MG63 (cell line): ENCODE measurements at regions not wholly inside any gene's neighbourhood (a gene's known extent, or its start where the extent isn't known, plus 50 kb on each side); places are given as distances from the start of the nearest gene placed in this dataset.

Experiments used
- DNase-seq: peaks from one replicate; pipeline ENCODE4 v3.0.0-alpha.2; 2020
- H3K27me3 ChIP-seq: fragments of 250-450 bp; sonication (Bioruptor Pico); 2 replicates; pipeline ENCODE4 v1.5.1; 2020; ENCODE audit warnings: mild to moderate bottlenecking, moderate library complexity
- H3K36me3 ChIP-seq: fragments of 250-450 bp; sonication (Bioruptor Pico); 2 replicates; pipeline ENCODE4 v1.5.1; 2020; ENCODE audit warnings: mild to moderate bottlenecking, moderate library complexity
- H3K4me3 ChIP-seq: fragments of 250-450 bp; sonication (Bioruptor Pico); 2 replicates; pipeline ENCODE4 v1.5.1; 2020; ENCODE audit warnings: mild to moderate bottlenecking, moderate library complexity
- H3K9me3 ChIP-seq: fragments of 250-450 bp; sonication (Bioruptor Pico); 2 replicates; pipeline ENCODE4 v1.5.1; 2020; ENCODE audit warnings: mild to moderate bottlenecking, moderate library complexity

- Histone ChIP-seq H3K9me3 (no peaks in the 10 kb centered on the region), H3K27me3 (no peaks in the 10 kb centered on the region; the same call in 1 of the 2 replicates), H3K4me3 (no peak overlapping the region), H3K36me3 (no peaks in the 10 kb centered on the region)
- no peak for DNase-seq
These were observed 863.9 kb downstream of the SUCLG1 start for GRCh38 chr2:83595121-83595690.

- Histone ChIP-seq H3K36me3 (no peaks in the 10 kb centered on the region), H3K4me3 (no peak overlapping the region), H3K9me3 (no peaks in the 10 kb centered on the region), H3K27me3 (no peaks in the 10 kb centered on the region; the same call in 1 of the 2 replicates)
- DNase-seq: no peak
These were observed 864.6 kb downstream of the SUCLG1 start for GRCh38 chr2:83594241-83595120.

GRCh38 chr2:83587309-83587708 lies 871.8 kb downstream of the SUCLG1 start:
- DNase-seq: no peak
- Histone ChIP-seq H3K36me3 (no peaks in the 10 kb centered on the region), H3K4me3 (no peak overlapping the region), H3K9me3 (no peaks in the 10 kb centered on the region), H3K27me3 (no peaks in the 10 kb centered on the region)

- H3K36me3 ChIP-seq: no peaks in the 10 kb centered on the region
- no peak overlapping the region for H3K4me3 ChIP-seq
These were observed 873.8 kb downstream of the SUCLG1 start for GRCh38 chr2:83585250-83585649.

GRCh38 chr2:83584672-83585071 lies 874.4 kb downstream of the SUCLG1 start:
- no peak overlapping the region for H3K4me3 ChIP-seq
- H3K36me3 ChIP-seq: no peaks in the 10 kb centered on the region
- H3K27me3 ChIP-seq: no peaks in the 10 kb centered on the region
- no peaks in the 10 kb centered on the region for H3K9me3 ChIP-seq
- DNase-seq: no peak

More at GRCh38 chr2:83585250-83585649, 873.8 kb downstream of the SUCLG1 start:
- H3K9me3 ChIP-seq: no peaks in the 10 kb centered on the region
- DNase-seq: no peak
- no peaks in the 10 kb centered on the region for H3K27me3 ChIP-seq

- no peak for DNase-seq
- Histone ChIP-seq H3K27me3 (no peaks in the 10 kb centered on the region), H3K36me3 (no peaks in the 10 kb centered on the region), H3K4me3 (no peak overlapping the region), H3K9me3 (no peaks in the 10 kb centered on the region)
These were observed 876.5 kb downstream of the SUCLG1 start for GRCh38 chr2:83582589-83582988.

- no peaks in the 10 kb centered on the region for H3K36me3 ChIP-seq
- H3K4me3 ChIP-seq: no peak overlapping the region
- H3K27me3 ChIP-seq: no peaks in the 10 kb centered on the region
- DNase-seq: no peak
- H3K9me3 ChIP-seq: no peaks in the 10 kb centered on the region
These were observed 879.6 kb downstream of the SUCLG1 start for GRCh38 chr2:83579507-83579906.

GRCh38 chr2:83578405-83578804 lies 880.7 kb downstream of the SUCLG1 start:
- DNase-seq: no peak
- Histone ChIP-seq H3K4me3 (no peak overlapping the region), H3K36me3 (no peaks in the 10 kb centered on the region), H3K27me3 (no peaks in the 10 kb centered on the region), H3K9me3 (no peaks in the 10 kb centered on the region)

- no peak for DNase-seq
- no peaks in the 10 kb centered on the region for H3K36me3 ChIP-seq
- no peaks in the 10 kb centered on the region for H3K9me3 ChIP-seq
- H3K27me3 ChIP-seq: no peaks in the 10 kb centered on the region
- H3K4me3 ChIP-seq: no peak overlapping the region
These were observed 884.5 kb downstream of the SUCLG1 start for GRCh38 chr2:83574614-83575013.

GRCh38 chr2:83573060-83573459 lies 886.0 kb downstream of the SUCLG1 start:
- Histone ChIP-seq H3K36me3 (no peaks in the 10 kb centered on the region), H3K9me3 (no peaks in the 10 kb centered on the region), H3K27me3 (no peaks in the 10 kb centered on the region), H3K4me3 (no peak overlapping the region)
- DNase-seq: no peak

GRCh38 chr2:83572400-83572799 lies 886.7 kb downstream of the SUCLG1 start:
- no peaks in the 10 kb centered on the region for H3K27me3 ChIP-seq
- H3K36me3 ChIP-seq: no peaks in the 10 kb centered on the region
- H3K4me3 ChIP-seq: no peak overlapping the region
- H3K9me3 ChIP-seq: no peaks in the 10 kb centered on the region
- DNase-seq: no peak

GRCh38 chr2:83567551-83567950 lies 891.5 kb downstream of the SUCLG1 start:
- no peaks in the 10 kb centered on the region for H3K36me3 ChIP-seq
- no peak overlapping the region for H3K4me3 ChIP-seq
- H3K9me3 ChIP-seq: no peaks in the 10 kb centered on the region
- H3K27me3 ChIP-seq: no peaks in the 10 kb centered on the region
- DNase-seq: no peak

GRCh38 chr2:83565626-83566025 lies 893.5 kb downstream of the SUCLG1 start:
- no peaks in the 10 kb centered on the region for H3K9me3 ChIP-seq
- no peaks in the 10 kb centered on the region for H3K36me3 ChIP-seq
- no peaks in the 10 kb centered on the region for H3K27me3 ChIP-seq
- DNase-seq: no peak
- no peak overlapping the region for H3K4me3 ChIP-seq

- H3K36me3 ChIP-seq: no peaks in the 10 kb centered on the region
- no peak for DNase-seq
- no peaks in the 10 kb centered on the region for H3K27me3 ChIP-seq
- no peak overlapping the region for H3K4me3 ChIP-seq
- no peaks in the 10 kb centered on the region for H3K9me3 ChIP-seq
These were observed 893.9 kb downstream of the SUCLG1 start for GRCh38 chr2:83565181-83565580.

- Histone ChIP-seq H3K36me3 (no peaks in the 10 kb centered on the region), H3K9me3 (no peaks in the 10 kb centered on the region), H3K27me3 (no peaks in the 10 kb centered on the region), H3K4me3 (no peak overlapping the region)
- no peak for DNase-seq
These were observed 897.5 kb downstream of the SUCLG1 start for GRCh38 chr2:83561592-83561991.

GRCh38 chr2:83536556-83536955 lies 922.5 kb downstream of the SUCLG1 start:
- DNase-seq: no peak
- no peaks in the 10 kb centered on the region for H3K36me3 ChIP-seq
- H3K27me3 ChIP-seq: no peaks in the 10 kb centered on the region

GRCh38 chr2:83534416-83534815 lies 924.7 kb downstream of the SUCLG1 start:
- Histone ChIP-seq H3K4me3 (no peak overlapping the region), H3K9me3 (no peaks in the 10 kb centered on the region), H3K27me3 (no peaks in the 10 kb centered on the region), H3K36me3 (no peaks in the 10 kb centered on the region)
- no peak for DNase-seq

More at GRCh38 chr2:83536556-83536955, 922.5 kb downstream of the SUCLG1 start:
- H3K9me3 ChIP-seq: no peaks in the 10 kb centered on the region
- H3K4me3 ChIP-seq: no peak overlapping the region
